GM18511 (cell line): ENCODE measurements at regions not wholly inside any gene's neighbourhood (a gene's known extent, or its start where the extent isn't known, plus 50 kb on each side); places are given as distances from the start of the nearest gene placed in this dataset.
"Not testable (repeated sequence)": the region's sequence is repeated elsewhere in the genome, so short reads cannot be mapped to it uniquely, and the experiment has no call there.

Source experiments
- ATAC-seq: cut with Tn5 transposase; IDR thresholded peaks from one replicate; pipeline ENCODE4 v1.9.1; 2021; ENCODE audit warnings: mild to moderate bottlenecking, moderate library complexity; ENCODE audit not compliant: unreplicated experiment

- ATAC-seq, result not testable (repeated sequence)
These were observed 1255.8 kb downstream of the RPIA start for GRCh38 chr2:89947208-89947815.

GRCh38 chr2:89948102-89948501, 1256.6 kb downstream of the RPIA start:
- not testable (repeated sequence) for ATAC-seq

GRCh38 chr2:89950807-89951206, 1259.3 kb downstream of the RPIA start:
- not testable (repeated sequence) for ATAC-seq

- ATAC-seq, result peak; percentile 67
These were observed 1265.8 kb downstream of the RPIA start for GRCh38 chr2:89957236-89957635.

- not testable (repeated sequence) for ATAC-seq
These were observed 1268.4 kb downstream of the RPIA start for GRCh38 chr2:89959729-89960378.

GRCh38 chr2:89960570-89960969, 1269.1 kb downstream of the RPIA start:
- ATAC-seq, result not testable (repeated sequence)

- ATAC-seq, result peak; percentile 86
These were observed 1277.1 kb downstream of the RPIA start for GRCh38 chr2:89968567-89968966.

GRCh38 chr2:89969190-89969589, 1277.7 kb downstream of the RPIA start:
- not testable (repeated sequence) for ATAC-seq

GRCh38 chr2:89973849-89974248, 1282.4 kb downstream of the RPIA start:
- ATAC-seq, result not testable (repeated sequence)

GRCh38 chr2:89979826-89980537, 1288.5 kb downstream of the RPIA start:
- ATAC-seq, result not testable (repeated sequence)

- not testable (repeated sequence) for ATAC-seq
These were observed 1290.8 kb downstream of the RPIA start for GRCh38 chr2:89982246-89982645.

GRCh38 chr2:89985650-89986049, 1294.2 kb downstream of the RPIA start:
- ATAC-seq, result not testable (repeated sequence)

- ATAC-seq, result not testable (repeated sequence)
These were observed 1295.1 kb downstream of the RPIA start for GRCh38 chr2:89986532-89986931.

GRCh38 chr2:89996779-89997178, 1305.3 kb downstream of the RPIA start:
- not testable (repeated sequence) for ATAC-seq

- not testable (repeated sequence) for ATAC-seq
These were observed 1313.1 kb downstream of the RPIA start for GRCh38 chr2:90004553-90004952.

- ATAC-seq, result not testable (repeated sequence)
These were observed 1319.1 kb downstream of the RPIA start for GRCh38 chr2:90010442-90011100.

- not testable (repeated sequence) for ATAC-seq
These were observed 1319.6 kb downstream of the RPIA start for GRCh38 chr2:90011101-90011443.

GRCh38 chr2:90019908-90020307, 1328.4 kb downstream of the RPIA start:
- ATAC-seq, result not testable (repeated sequence)

GRCh38 chr2:90021234-90021633, 1329.8 kb downstream of the RPIA start:
- ATAC-seq, result peak; percentile 75

GRCh38 chr2:90027231-90027643, 1335.8 kb downstream of the RPIA start:
- ATAC-seq, result peak; percentile 71

GRCh38 chr2:90028381-90029079, 1337.1 kb downstream of the RPIA start:
- ATAC-seq, result not testable (repeated sequence)
